ENCODE measurements at regions not wholly inside any gene's neighbourhood (a gene's known extent, or its start where the extent isn't known, plus 50 kb on each side); places are given as distances from the start of the nearest gene placed in this dataset.

DNA sequence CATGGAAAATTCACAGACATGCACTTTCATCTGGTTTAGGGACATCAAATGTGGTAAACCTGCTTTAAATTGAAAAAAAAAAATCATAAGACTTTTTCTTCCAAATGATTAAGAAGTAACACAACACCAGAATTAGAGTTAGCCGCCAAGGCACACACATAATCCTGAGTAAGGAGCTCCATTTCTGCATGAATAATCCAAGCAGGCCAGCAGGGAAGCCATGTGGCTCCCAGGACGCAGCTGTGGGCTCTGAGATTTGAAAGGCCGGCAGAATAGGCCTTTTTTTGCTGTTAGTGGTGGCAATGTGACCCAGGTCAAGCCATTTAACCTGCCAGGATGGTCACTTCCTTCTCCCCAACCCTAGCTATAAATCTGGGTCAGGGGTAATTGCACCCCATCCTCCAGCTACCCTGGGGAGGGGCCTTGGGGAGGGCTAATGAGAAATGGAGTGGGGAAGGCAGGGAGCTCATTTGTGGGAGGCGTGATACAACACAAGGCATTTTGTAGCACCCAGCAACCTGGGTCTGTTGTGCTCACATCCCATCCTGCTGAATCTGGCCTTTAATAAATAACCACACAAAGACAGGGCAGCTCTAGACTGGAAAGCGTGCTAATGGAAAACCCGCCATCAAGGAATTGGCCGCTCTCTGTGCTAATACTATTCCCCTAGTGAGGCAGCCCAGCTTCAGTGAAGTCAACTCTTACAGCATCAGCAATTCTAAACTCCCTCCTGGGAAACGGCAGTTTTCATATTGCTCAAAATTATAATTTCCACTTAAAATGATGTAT is 178.5 kb downstream of the RHOU start:
- Histone ChIP-seq H3K4me1 (ENCODE audit: control insufficient read depth, insufficient read depth, low read length) (no peaks in the 10 kb centered on the region), H3K9ac (ENCODE audit: low read length) (no peak overlapping the region), H3K27me3 (replicated peaks; ENCODE audit: control insufficient read depth, insufficient read depth, low read length) (peaks cover 20% of the 10 kb centered on the region), H3K9me3 (ENCODE audit: control insufficient read depth, low read length) (no peaks in the 10 kb centered on the region), H3K4me3 (ENCODE audit: low read length) (no peak overlapping the region), H3K36me3 (ENCODE audit: control insufficient read depth, insufficient read depth, low read length, severe bottlenecking) (no peaks in the 10 kb centered on the region)
- DNase-seq (ENCODE audit: low read depth) = no peak

DNA sequence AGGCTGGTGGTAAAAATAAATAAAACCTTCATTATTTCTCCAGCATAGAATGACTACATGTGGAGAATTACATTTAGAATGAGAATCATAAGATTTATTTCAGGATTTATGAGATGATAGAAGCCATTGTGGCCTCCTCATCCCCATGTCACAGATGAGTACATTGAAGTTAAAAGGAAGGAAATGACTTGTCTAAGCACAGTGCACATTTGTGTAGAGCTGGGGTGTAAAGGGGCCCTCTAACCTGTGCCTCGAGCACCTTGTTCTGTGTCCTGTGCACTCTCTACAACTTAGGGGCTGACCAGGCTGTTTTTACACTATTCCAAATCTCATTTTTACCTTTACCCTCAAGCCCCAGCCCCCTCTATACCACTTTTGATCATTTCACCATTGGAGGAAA is 179.4 kb downstream of the RHOU start:
- DNase-seq (ENCODE audit: low read depth) = no peak
- no peaks in the 10 kb centered on the region for H3K9me3 ChIP-seq (ENCODE audit: control insufficient read depth, low read length)
- no peak overlapping the region for H3K4me3 ChIP-seq (ENCODE audit: low read length)
- H3K27me3 ChIP-seq (replicated peaks; ENCODE audit: control insufficient read depth, insufficient read depth, low read length) = peaks cover 20% of the 10 kb centered on the region
- no peaks in the 10 kb centered on the region for H3K4me1 ChIP-seq (ENCODE audit: control insufficient read depth, insufficient read depth, low read length)
- no peak overlapping the region for H3K9ac ChIP-seq (ENCODE audit: low read length)
- no peaks in the 10 kb centered on the region for H3K36me3 ChIP-seq (ENCODE audit: control insufficient read depth, insufficient read depth, low read length, severe bottlenecking)

- no peaks in the 10 kb centered on the region for H3K36me3 ChIP-seq (ENCODE audit: control insufficient read depth, insufficient read depth, low read length, severe bottlenecking)
- no peak for DNase-seq (ENCODE audit: low read depth)
- no peaks in the 10 kb centered on the region for H3K9me3 ChIP-seq (ENCODE audit: control insufficient read depth, low read length)
- no peak overlapping the region for H3K9ac ChIP-seq (ENCODE audit: low read length)
- peaks cover 6% of the 10 kb centered on the region for H3K4me1 ChIP-seq (ENCODE audit: control insufficient read depth, insufficient read depth, low read length)
- peaks cover 14% of the 10 kb centered on the region for H3K27me3 ChIP-seq (replicated peaks; ENCODE audit: control insufficient read depth, insufficient read depth, low read length)
- H3K4me3 ChIP-seq (ENCODE audit: low read length) = no peak overlapping the region
Measured at GRCh38 chr1:228917342-228917741, 182.1 kb downstream of the RHOU start.

GRCh38 chr1:228917755-228918154 is 182.5 kb downstream of the RHOU start:
- Histone ChIP-seq H3K36me3 (ENCODE audit: control insufficient read depth, insufficient read depth, low read length, severe bottlenecking) (no peaks in the 10 kb centered on the region), H3K9ac (ENCODE audit: low read length) (no peak overlapping the region), H3K4me3 (ENCODE audit: low read length) (no peak overlapping the region), H3K27me3 (replicated peaks; ENCODE audit: control insufficient read depth, insufficient read depth, low read length) (peaks cover 13% of the 10 kb centered on the region), H3K4me1 (ENCODE audit: control insufficient read depth, insufficient read depth, low read length) (peaks cover 6% of the 10 kb centered on the region), H3K9me3 (ENCODE audit: control insufficient read depth, low read length) (no peaks in the 10 kb centered on the region)
- DNase-seq (ENCODE audit: low read depth) = no peak

GRCh38 chr1:228918335-228918734 is 183.1 kb downstream of the RHOU start:
- Histone ChIP-seq H3K4me3 (ENCODE audit: low read length) (no peak overlapping the region), H3K4me1 (ENCODE audit: control insufficient read depth, insufficient read depth, low read length) (peaks cover 6% of the 10 kb centered on the region), H3K9ac (ENCODE audit: low read length) (no peak overlapping the region), H3K9me3 (ENCODE audit: control insufficient read depth, low read length) (no peaks in the 10 kb centered on the region), H3K36me3 (ENCODE audit: control insufficient read depth, insufficient read depth, low read length, severe bottlenecking) (no peaks in the 10 kb centered on the region), H3K27me3 (replicated peaks; ENCODE audit: control insufficient read depth, insufficient read depth, low read length) (peaks cover 13% of the 10 kb centered on the region)
- DNase-seq (ENCODE audit: low read depth) = no peak

DNA sequence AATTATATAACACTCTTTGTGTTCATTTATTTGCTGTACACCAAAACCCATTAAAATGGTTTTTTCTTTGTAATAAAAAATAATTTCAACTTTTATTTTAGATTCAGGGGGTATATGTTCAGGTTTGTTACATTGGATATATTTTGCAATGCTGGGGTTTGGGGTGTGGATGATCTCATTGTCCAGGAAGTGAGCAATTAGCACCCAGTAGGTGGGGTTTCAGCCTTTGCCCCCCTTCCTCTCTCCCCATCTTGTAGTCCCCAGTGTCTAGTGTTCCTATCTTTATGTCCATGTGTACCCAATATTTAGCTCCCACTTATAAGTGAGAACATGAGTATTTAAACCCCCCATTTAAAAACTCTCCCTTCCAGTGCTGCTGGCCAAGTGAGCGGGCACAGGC is 184.6 kb downstream of the RHOU start:
- no peaks in the 10 kb centered on the region for H3K36me3 ChIP-seq (ENCODE audit: control insufficient read depth, insufficient read depth, low read length, severe bottlenecking)
- DNase-seq (ENCODE audit: low read depth) = no peak

GRCh38 chr1:228920831-228921230 is 185.6 kb downstream of the RHOU start:
- DNase-seq (ENCODE audit: low read depth) = peak; percentile 22
- Histone ChIP-seq H3K27me3 (replicated peaks; ENCODE audit: control insufficient read depth, insufficient read depth, low read length) (peaks cover 13% of the 10 kb centered on the region), H3K9ac (ENCODE audit: low read length) (no peak overlapping the region), H3K36me3 (ENCODE audit: control insufficient read depth, insufficient read depth, low read length, severe bottlenecking) (no peaks in the 10 kb centered on the region), H3K4me1 (ENCODE audit: control insufficient read depth, insufficient read depth, low read length) (peaks cover 6% of the 10 kb centered on the region), H3K4me3 (ENCODE audit: low read length) (no peak overlapping the region), H3K9me3 (ENCODE audit: control insufficient read depth, low read length) (no peaks in the 10 kb centered on the region)

More for the DNA sequence above, 184.6 kb downstream of the RHOU start:
- peaks cover 6% of the 10 kb centered on the region for H3K4me1 ChIP-seq (ENCODE audit: control insufficient read depth, insufficient read depth, low read length)
- no peak overlapping the region for H3K9ac ChIP-seq (ENCODE audit: low read length)
- H3K27me3 ChIP-seq (replicated peaks; ENCODE audit: control insufficient read depth, insufficient read depth, low read length) = peaks cover 13% of the 10 kb centered on the region
- no peak overlapping the region for H3K4me3 ChIP-seq (ENCODE audit: low read length)
- no peaks in the 10 kb centered on the region for H3K9me3 ChIP-seq (ENCODE audit: control insufficient read depth, low read length)

DNA sequence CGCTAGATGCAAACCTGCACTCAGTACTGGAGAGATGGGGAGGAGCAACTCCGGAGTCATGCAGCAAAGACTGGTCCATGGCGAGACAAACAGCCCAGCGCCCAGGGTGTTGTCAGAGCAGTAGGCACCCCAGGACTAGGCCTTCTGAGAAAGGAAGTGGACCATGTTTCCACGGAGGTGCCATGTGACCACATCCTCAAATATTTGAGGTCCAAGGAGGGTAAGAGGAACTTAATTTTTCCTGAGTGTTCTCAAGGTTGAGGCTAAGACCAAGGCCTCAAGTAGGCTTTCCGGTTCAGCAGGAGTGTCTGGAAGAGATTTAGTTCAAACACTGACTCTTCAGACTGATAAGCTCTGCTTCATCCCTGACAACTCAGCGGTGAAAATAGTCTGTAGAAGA is 186.2 kb downstream of the RHOU start:
- Histone ChIP-seq H3K27me3 (replicated peaks; ENCODE audit: control insufficient read depth, insufficient read depth, low read length) (peaks cover 13% of the 10 kb centered on the region), H3K36me3 (ENCODE audit: control insufficient read depth, insufficient read depth, low read length, severe bottlenecking) (no peaks in the 10 kb centered on the region), H3K9me3 (ENCODE audit: control insufficient read depth, low read length) (no peaks in the 10 kb centered on the region), H3K9ac (ENCODE audit: low read length) (no peak overlapping the region), H3K4me1 (ENCODE audit: control insufficient read depth, insufficient read depth, low read length) (peaks cover 6% of the 10 kb centered on the region), H3K4me3 (ENCODE audit: low read length) (no peak overlapping the region)
- no peak for DNase-seq (ENCODE audit: low read depth)

DNA sequence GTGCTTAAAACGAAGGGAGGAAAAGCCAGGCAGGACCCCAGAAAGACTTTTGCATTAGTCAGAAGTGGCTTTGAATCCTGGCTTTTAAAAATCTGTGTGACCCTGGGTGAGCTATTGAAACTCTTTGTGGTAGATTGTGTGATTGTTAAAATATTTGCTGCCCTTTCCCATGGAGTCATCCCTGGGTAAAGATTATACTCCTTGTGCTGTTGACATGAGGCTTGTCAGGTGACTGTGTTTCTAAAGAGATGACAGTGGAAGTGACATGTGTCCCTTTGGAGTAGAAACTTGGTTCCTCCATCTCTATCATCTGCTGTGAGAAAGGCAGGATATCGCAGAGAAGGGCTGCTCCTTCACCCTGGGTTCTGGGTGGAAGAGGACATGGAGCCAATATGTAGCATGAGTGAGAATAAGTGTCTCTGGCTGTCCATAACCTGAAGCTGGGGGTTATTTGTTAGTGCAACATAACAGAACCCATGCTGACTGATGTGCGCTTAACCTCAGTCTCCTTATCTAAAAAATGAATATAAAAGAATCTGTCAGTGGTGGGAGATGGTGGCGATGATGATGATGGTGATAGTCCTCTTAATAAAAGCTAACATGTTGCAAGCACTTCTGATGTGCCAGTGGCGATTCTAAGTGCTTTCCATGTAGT is 187.6 kb downstream of the RHOU start:
- Histone ChIP-seq H3K27me3 (replicated peaks; ENCODE audit: control insufficient read depth, insufficient read depth, low read length) (peaks cover 10% of the 10 kb centered on the region), H3K4me3 (ENCODE audit: low read length) (no peak overlapping the region), H3K9ac (ENCODE audit: low read length) (no peak overlapping the region), H3K4me1 (ENCODE audit: control insufficient read depth, insufficient read depth, low read length) (peaks cover 6% of the 10 kb centered on the region), H3K36me3 (ENCODE audit: control insufficient read depth, insufficient read depth, low read length, severe bottlenecking) (no peaks in the 10 kb centered on the region), H3K9me3 (ENCODE audit: control insufficient read depth, low read length) (no peaks in the 10 kb centered on the region)
- DNase-seq (ENCODE audit: low read depth) = no peak

DNA sequence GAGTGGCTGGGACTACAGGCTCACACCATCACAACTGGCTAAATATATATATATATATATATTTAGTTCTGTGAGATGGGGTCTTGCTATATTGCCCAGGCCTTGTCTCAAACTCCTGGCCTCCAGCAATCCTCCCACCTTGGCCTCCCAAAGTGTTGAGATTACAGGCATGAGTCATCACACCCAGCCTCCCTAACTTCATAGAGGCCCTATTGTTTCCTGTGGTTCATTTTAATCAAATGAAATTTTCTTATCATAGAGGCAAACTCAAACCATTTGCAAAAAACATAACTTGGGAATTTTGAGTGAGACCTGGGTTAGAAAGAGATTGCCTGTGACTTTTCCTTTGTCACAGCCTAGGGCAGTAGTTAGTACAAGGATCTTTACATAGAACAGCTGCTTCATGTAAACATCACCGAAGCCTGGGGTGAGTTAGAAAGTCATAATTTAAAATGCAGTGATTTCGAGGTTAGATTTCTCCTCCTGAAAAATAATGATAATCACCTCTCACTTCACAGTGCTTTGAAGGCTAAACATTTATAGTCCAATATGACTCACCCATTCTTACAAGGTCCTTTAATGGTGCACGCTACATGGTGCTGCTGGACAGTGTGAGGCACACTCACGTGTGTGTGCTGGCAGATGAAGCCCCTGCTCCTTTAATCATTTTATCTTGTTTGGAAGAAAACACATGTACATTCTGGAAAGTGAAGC is 188.9 kb downstream of the RHOU start:
- H3K4me3 ChIP-seq (ENCODE audit: low read length) = no peak overlapping the region
- H3K4me1 ChIP-seq (ENCODE audit: control insufficient read depth, insufficient read depth, low read length) = peaks cover 6% of the 10 kb centered on the region
- DNase-seq (ENCODE audit: low read depth) = no peak
- peaks cover 6% of the 10 kb centered on the region for H3K27me3 ChIP-seq (replicated peaks; ENCODE audit: control insufficient read depth, insufficient read depth, low read length)
- H3K36me3 ChIP-seq (ENCODE audit: control insufficient read depth, insufficient read depth, low read length, severe bottlenecking) = no peaks in the 10 kb centered on the region
- no peaks in the 10 kb centered on the region for H3K9me3 ChIP-seq (ENCODE audit: control insufficient read depth, low read length)
- H3K9ac ChIP-seq (ENCODE audit: low read length) = no peak overlapping the region

- DNase-seq (ENCODE audit: low read depth) = no peak
Measured at GRCh38 chr1:228925691-228926090, 190.4 kb downstream of the RHOU start.

More at GRCh38 chr1:228925691-228926090, 190.4 kb downstream of the RHOU start:
- H3K4me3 ChIP-seq (ENCODE audit: low read length) = no peak overlapping the region
- H3K4me1 ChIP-seq (ENCODE audit: control insufficient read depth, insufficient read depth, low read length) = peaks cover under 1% of the 10 kb centered on the region
- no peaks in the 10 kb centered on the region for H3K36me3 ChIP-seq (ENCODE audit: control insufficient read depth, insufficient read depth, low read length, severe bottlenecking)
- peaks cover 12% of the 10 kb centered on the region for H3K27me3 ChIP-seq (replicated peaks; ENCODE audit: control insufficient read depth, insufficient read depth, low read length)
- peaks cover 5% of the 10 kb centered on the region for H3K9me3 ChIP-seq (ENCODE audit: control insufficient read depth, low read length)
- H3K9ac ChIP-seq (ENCODE audit: low read length) = no peak overlapping the region
